NAMALWA (cell line): ENCODE measurements at regions not wholly inside any gene's neighbourhood (a gene's known extent, or its start where the extent isn't known, plus 50 kb on each side); places are given as distances from the start of the nearest gene placed in this dataset.
"Not testable (repeated sequence)": the region's sequence is repeated elsewhere in the genome, so short reads cannot be mapped to it uniquely, and the experiment has no call there.

ENCODE experiments used
- DNase-seq: peaks from one replicate; pipeline ENCODE4 v3.0.0-alpha.2; 2015; ENCODE audit warnings: low spot score

DNA sequence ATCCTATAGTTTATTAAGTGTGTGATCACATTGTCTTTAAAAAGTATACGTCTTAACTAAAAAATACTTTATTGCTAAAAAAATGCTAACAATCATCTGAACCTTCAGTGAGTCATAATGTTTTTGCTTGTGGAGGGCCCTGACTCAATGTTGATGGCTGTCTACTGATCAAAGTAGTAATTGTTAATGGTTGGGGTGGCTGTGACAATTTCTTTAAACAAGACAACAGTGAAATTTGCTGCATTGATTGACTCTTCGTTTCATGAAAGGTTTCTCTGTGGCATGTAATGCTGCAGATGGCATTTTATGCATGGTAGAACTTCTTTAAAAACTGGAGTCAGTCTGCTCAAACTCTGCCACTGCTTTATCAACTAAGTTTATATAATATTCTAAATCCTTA is 101.4 kb upstream of the IL15 start:
- DNase-seq: no peak

DNA sequence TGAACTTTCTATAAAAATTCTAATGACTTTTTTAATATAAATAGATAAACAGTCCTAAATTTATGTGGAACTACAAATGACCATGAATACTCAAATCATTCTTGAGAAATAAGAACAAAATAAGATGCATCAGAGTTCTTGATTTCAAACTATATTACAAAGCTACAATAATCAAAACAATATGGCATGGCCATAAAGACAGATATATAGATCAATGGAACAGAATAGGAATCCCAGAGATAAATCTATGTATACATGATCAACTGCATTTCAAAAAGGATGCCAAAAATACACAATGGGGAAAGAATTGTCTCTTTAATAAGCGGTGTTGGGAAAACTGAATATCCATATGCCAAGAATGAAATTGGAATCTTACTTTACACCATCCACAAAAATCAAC is 98.4 kb upstream of the IL15 start:
- no peak for DNase-seq

DNA sequence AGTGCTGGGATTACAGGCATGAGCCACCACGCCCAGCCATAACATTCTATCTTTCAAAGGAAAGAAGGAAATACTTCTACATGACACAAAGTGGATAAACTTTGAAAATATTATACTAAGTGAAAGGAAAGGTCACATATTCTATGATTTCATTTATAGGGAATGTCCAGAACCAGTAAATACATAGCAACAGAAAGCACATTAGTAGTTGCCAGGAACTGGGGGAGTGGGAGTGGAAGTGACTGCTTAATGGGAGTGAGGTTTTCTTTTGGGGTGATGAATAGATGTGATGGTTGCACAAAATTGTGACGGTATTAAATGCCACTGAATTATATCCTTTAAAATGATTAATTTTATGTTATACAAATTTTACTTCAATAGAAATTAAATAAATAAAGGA is 95.7 kb upstream of the IL15 start:
- DNase-seq: no peak

DNA sequence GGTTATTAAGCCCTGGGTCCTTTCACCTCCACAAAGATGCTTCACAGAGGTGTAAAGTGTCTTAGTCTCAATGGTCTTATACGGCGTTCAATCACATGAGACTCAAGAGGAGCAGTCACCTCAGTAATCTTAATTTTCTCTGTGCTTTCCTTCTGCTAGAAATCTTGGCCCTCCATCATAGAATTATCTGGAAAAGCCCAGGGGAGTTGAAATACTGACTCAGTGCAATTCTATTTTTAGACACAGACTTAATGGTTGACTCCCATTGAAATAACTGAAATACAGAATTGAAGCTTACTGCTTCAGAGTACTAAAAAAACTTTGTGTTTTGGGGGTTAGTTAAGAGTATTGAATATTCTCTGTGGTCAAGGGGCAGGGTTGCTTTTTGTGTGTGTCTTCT is 94.5 kb upstream of the IL15 start:
- no peak for DNase-seq

DNA sequence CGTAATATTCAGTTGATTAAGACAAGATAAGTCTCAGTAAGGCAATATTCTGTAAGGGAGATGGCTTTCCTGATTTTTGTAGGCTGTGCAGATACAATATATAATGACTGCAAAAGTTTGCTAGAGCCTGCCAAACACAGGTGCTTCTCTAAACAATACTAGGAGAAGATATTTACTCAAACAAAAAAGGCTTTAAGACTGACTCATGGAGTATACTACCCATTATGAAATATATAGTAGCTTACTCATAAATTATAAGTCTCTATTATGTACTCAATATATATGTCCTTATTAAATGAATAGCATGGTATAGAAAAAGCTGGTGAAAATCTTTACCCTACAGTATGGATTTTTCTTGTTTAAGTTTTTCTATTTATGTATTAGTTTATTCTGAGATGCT is 93.2 kb upstream of the IL15 start:
- DNase-seq: no peak

DNA sequence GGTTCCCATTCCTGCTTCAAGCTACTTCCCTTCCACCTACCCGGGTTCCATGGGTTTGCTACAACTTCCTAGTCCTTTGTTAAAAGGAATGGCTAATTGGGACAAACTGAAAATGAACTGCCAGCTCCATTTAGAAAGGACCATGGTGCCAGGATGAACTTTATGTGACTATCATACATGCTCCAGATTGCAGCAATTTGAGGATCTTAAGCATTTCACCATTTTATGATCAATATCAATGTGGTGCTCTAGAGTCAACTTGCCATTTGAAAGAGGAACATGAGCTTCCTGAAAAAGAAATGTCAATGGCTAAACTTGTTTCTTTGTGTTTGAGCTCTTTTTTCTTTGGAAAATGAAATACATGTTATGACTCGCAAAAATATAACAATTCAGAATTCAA is 92.7 kb upstream of the IL15 start:
- no peak for DNase-seq

DNA sequence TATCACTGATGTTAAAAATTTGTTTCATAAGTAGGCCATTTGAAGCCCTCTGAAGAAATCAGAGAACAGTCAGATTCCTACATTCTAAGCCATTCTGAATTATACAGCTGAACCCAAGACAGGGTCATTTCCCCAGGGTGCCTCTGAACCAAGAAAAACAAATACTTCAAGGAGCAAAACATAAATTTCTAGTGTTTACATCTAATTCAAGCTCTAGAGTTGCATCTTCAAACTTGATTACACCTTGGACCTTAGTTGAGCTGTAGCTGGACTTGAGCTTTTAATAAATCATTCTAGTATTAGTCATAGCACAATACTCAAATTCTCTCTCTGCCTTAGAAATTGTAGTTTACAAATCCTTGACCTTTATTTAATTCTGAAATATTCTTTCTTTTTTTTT is 87.6 kb upstream of the IL15 start:
- no peak for DNase-seq

DNA sequence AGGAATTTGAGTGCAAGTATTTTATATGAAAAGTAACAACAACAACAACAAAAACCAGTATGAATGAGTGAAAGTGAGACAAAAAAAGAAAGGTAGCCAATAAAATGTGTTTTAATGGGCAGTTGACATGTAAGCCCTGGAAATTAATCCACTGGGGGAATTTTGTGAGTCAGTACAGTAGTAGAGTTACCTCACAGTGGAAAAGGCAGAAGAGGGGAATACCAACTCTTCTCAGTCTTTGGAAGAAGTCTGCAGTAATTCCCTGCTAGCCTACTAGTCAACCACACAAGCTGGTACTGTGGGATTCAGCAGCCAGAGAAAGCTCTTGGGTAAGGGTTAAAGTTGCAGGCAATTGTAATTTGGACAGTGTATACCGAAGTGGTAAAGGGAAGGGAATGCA is 76.3 kb upstream of the IL15 start:
- DNase-seq: no peak

DNA sequence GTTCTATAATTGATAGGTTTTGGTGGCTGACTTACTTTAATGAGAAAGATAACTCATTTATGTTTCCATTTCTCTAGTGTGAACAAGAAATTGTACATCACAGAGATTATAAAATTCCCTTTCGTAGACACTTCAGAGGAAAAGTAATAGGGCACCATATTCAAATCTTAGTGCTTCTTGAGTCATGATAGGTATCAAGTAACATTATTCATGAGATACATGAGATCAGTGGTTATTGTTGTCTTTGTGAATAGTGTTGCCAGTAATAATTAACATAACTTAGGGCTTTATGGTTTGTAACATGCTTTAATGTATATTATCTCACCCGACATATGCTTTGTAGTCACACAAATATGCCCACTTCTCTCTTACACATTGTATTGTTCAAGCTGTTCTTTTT is 73.7 kb upstream of the IL15 start:
- DNase-seq: no peak

DNA sequence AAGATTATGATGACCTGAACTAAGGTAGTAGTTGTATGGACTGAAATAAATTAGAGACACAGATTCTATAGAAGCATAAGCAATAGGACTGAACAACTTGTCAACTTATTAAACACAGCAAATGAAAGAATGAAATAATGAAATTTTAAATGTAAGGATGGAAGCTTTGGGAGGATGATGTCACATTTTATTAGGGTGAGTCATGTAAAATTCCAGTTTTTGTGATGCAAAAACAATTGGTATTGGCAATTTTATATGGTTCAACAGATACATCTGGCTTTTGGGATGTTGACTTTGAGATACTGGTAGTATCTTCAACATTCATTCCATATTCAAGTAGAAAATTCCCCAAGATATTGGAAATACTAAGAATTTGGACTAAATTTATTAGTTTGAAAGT is 72.7 kb upstream of the IL15 start:
- DNase-seq: no peak

DNA sequence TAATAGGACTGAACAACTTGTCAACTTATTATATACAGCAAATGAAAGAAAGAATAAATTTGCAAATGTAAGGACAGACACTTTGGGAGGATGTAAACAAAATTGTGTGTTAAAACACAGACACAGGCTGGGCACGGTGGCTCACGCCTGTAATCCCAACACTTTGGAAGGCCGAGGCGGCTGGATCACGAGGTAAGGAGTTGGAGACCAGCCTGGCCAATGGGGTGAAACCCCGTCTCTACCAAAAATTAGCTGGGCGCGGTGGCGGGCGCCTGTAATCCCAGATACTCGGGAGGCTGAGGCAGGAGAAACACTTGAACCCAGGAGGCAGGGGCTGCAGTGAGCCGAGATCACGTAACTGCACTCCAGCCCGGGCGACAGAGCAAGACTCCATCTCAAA is 71.4 kb upstream of the IL15 start:
- DNase-seq: not testable (repeated sequence)

DNA sequence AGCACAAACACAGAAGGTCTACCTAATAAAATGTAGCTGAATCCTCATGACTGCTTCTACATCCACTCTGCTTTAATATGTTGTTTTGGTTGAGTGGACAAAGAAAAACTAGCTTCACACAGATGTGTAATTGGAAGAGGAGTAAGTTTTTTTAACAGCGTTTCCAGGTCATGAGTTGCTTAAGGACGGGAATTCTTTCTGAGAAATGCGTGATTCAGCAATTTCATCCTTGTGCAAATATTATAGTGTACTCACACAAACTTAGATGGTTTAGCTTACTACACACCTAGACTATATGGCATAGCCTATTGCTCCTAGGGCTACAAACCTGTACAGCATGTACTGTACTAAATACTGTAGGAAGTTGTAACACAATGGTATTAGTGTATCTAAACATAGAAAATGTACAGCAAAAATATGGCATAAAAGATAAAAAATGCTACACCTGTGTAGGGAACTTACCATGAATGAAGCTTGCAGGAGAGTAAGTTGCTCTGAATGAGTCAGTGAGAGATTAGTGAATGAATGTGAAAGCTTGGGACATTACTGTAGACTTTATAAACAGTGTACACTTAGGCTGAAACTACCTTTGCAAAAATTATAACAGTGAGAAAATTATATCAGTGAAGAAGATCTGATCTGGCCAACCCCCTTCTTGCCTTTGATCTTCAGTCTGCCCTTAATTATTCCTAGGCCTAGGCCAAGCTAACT is 70.8 kb upstream of the IL15 start:
- no peak for DNase-seq

DNA sequence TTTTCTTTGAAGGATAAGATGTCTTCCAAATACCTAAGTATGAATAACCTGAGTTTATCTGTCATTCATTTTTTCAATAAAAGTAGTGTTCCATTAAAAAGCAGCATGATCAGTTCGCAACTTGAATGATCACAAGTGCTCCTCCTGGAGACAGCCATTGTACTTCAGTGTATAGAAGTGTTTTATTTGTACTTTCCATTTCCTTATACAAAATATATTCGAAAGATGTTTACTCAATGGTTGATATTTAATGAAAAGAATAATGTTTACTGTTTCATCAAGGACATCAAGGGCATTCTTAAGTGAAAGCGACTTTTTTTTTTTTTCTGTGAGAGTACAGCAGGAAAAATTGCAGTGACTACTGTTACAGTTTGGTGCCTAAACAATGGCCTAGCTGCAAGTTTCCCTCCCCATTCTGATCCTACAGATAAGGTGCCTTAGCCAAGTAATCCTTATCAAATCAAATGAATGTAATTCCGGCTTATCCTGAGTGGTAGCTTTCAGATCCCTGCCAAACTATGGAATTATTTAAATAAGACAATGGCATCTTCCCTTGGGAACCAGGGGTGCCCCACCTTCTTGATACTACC is 69.0 kb upstream of the IL15 start:
- no peak for DNase-seq

DNA sequence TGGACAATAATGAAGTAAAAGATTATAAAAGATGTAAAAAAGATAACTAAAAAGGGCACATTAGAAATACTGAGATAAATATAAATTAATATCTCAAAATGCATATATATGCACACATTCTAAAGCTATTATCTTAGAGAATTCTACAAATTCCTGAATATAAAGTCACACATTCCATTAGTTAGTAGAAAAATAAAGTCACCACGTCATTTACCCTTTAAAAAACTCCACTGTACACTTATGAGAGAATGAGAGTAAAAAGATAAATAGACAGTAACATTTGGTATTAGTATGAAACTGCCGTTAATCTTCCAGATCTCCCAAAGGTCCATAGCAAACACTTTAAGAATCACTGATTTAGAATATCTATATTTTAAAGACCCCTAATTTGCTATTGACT is 67.2 kb upstream of the IL15 start:
- DNase-seq: no peak

DNA sequence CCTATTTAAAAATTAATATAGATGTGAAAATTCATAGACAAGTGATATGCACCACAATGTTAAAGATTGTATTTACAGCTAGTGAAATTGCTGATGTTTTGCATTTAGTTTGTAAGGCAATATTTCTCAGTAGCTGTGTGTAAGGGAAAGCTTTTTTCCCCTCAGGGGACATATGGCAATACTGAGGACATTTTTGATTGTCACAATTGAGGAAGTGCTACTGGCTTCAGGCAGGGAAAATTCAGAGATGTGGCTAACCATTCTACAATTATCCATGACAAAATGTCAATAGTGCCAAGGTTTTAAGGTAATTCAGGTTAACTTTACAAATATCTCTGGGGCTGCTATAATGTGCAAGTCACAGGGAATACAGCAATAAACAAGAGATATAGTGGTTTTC is 66.1 kb upstream of the IL15 start:
- DNase-seq: no peak

DNA sequence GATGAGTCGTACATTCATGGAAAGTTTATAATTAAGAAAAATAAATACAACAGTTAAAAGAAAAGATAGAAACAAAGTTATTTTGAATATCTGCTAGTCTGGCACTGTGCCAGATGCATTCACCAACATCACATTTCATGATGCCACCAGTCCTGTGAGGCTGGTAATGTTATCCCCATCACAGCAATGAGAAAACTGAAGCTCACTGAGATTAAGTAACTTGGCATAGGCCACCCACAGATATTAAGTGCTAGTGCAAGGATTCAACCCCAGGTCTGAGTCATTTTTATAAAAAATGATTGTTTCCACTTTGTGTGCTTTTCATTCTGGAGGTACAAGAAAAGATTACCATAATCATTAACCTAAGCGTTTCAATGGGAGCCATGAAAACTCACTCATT is 65.0 kb upstream of the IL15 start:
- DNase-seq: no peak

DNA sequence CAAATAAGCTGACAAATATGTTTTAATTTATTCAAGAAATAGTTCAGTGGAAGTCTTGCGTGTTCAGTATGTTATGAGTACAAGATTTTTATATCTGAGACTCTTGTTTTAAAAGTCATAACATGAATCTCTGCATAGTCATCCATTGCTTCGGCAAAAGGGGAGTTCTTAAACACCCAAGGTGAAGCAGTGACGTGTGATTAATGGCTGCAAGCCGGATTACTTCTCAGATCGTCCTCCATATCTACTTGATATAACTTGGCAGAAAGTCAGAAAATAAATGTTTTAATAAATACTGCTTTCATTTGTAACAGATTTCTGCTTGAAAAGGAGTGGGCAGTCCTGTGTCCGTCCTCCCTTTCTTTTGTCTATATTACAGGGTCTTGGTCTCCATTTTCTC is 64.6 kb upstream of the IL15 start:
- no peak for DNase-seq

DNA sequence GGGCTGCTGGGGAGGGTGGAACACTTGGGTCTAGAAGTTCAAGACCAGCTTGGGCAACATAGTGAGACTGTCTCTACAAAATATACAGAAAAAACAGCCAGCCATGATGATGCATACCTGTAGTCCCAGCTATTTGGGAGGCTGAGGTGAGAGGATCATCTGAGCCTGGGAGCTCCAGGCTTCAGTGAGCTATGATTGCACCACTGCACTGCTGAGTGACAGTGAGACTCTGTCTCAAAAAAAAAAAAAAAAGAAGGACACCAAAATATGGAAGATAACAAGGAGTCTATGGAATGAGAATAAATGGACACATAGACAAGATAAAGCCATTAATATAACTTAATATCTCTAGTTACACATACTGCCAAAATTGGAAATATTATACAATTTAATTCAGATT is 62.7 kb upstream of the IL15 start:
- no peak for DNase-seq

DNA sequence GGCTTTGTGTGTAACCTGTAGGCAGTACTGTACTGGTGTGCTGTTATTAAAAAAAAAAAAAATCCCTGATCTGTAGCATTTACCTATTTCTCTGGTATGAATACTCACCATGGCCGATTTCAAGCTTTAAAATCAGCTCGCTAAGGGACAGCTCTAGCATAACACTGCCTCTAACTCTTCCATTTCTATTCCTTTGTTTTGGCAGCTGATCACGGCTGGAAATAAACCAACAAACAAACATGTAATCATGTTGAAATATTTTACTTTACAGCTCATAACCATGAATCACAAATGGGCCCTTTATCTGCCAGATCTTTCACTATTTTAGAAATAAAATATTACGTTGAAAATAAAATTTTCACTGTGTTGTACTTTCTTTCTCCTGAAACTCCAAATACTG is 60.5 kb upstream of the IL15 start:
- no peak for DNase-seq

DNA sequence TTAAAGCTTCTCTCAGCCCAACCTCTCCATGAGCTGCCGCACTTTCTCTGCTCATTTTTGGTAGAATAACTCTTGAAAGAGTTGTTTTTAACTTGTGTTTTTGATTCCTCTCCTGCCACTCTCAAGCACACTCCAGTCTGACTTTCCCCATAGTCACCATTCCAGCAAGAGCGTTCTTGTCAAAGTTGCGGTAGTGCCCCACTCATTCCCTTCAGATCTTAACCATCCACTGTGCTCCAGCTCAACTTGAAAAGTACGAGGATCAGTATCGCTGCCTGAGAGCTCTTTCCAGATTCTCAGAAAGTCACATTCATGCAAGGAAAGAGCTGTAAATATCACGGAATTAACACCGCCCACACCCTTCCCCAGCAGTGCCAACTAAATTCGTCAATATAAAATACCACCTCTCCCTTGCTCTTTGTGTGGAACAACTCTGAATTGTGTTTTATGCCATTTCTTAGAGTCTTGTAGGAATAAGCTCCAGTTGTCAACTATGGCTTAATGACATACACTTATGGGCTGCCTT is 59.7 kb upstream of the IL15 start:
- no peak for DNase-seq

DNA sequence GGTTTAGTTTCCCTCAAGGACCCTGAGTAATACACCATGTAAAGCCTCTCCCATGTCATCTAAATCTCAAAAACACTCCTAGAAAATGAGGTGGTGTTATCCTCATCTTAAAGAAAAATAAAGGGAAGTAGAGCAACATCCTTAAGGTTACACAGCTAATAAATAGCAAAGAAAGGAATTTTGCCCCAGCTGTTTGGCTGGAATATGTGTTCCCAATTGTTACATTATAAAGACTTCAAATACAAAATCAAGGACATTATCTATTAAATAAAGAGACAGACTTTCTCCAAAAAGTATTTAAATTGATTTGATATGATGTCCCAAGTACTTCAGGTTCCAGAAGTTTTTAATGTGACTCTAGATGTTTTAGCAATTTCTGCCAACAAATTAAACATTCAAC is 57.9 kb upstream of the IL15 start:
- DNase-seq: no peak

DNA sequence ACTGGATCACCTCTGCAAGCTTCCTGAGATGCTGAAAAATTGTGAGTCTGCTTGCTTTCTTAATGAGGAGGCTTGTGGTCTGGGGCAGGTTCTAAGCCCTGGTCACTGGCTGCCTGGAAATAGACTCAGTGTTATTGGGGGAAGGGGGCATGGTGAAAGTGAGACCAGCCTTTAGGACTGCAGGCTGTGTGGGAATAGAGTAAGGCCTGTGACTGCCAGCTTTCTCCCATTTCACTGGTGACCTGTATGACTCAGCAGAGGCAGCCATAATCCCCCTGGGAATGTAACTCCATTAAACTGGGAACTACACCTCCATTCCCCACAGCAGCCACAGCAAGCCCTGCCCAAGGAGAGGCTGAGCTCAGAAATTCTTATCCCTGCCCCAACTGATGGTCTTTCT is 55.9 kb upstream of the IL15 start:
- no peak for DNase-seq
